ENCODE measurements at regions not wholly inside any gene's neighbourhood (a gene's known extent, or its start where the extent isn't known, plus 50 kb on each side); places are given as distances from the start of the nearest gene placed in this dataset.

DNA sequence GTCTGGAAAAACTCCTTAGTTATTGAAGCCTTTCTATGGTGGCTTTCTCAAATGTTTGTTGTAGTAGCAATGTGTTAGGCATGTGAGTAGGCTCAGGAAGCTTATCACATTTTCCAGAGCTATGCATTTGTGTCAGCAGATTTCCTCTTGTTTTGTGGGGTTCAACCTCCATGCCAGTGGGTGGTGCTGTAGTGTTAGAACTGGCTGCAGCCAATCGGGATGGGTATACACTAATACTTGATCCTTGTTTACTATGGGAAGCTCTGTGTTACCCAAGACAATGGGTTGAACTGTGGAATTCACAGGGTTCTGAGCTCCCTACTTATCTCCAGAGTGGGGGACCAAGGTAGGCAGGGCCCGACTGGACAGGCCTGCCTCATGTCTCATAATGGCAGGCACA is 348.5 kb upstream of the ADAMTS5 start:
- DNase-seq (ENCODE audit: low read depth): no peak
- H3K4me3 ChIP-seq (ENCODE audit: low read depth, low read length): no peak overlapping the region
- TF ChIP-seq, protein P1, sequence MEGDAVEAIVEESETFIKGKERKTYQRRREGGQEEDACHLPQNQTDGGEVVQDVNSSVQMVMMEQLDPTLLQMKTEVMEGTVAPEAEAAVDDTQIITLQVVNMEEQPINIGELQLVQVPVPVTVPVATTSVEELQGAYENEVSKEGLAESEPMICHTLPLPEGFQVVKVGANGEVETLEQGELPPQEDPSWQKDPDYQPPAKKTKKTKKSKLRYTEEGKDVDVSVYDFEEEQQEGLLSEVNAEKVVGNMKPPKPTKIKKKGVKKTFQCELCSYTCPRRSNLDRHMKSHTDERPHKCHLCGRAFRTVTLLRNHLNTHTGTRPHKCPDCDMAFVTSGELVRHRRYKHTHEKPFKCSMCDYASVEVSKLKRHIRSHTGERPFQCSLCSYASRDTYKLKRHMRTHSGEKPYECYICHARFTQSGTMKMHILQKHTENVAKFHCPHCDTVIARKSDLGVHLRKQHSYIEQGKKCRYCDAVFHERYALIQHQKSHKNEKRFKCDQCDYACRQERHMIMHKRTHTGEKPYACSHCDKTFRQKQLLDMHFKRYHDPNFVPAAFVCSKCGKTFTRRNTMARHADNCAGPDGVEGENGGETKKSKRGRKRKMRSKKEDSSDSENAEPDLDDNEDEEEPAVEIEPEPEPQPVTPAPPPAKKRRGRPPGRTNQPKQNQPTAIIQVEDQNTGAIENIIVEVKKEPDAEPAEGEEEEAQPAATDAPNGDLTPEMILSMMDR (IDR thresholded peaks at IDR 0.05; ENCODE audit: insufficient read depth, low read length): no peak

DNA sequence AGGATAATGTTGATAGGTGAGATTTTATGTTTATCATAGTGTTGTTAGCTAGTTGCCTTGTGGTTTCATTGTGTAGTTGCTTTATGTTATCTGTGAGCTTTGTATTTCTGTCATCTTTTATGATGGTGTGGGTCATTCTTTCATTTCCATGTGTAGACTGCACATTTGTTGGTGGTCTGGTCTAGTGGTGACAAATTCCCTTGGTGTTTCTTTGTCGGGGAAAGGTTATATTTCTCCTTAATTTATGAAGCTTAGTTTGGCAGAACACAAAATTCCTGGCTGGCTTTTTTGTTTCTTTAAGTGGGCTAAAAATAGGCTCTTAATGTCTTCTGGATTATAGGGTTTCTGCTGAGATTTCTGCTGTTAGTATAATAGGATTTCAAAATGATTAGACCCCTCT is 347.2 kb upstream of the ADAMTS5 start:
- TF ChIP-seq, protein P1 (IDR thresholded peaks at IDR 0.05; ENCODE audit: insufficient read depth, low read length): no peak
- peak; percentile 20 for DNase-seq (ENCODE audit: low read depth)
- H3K4me3 ChIP-seq (ENCODE audit: low read depth, low read length): no peak overlapping the region

DNA sequence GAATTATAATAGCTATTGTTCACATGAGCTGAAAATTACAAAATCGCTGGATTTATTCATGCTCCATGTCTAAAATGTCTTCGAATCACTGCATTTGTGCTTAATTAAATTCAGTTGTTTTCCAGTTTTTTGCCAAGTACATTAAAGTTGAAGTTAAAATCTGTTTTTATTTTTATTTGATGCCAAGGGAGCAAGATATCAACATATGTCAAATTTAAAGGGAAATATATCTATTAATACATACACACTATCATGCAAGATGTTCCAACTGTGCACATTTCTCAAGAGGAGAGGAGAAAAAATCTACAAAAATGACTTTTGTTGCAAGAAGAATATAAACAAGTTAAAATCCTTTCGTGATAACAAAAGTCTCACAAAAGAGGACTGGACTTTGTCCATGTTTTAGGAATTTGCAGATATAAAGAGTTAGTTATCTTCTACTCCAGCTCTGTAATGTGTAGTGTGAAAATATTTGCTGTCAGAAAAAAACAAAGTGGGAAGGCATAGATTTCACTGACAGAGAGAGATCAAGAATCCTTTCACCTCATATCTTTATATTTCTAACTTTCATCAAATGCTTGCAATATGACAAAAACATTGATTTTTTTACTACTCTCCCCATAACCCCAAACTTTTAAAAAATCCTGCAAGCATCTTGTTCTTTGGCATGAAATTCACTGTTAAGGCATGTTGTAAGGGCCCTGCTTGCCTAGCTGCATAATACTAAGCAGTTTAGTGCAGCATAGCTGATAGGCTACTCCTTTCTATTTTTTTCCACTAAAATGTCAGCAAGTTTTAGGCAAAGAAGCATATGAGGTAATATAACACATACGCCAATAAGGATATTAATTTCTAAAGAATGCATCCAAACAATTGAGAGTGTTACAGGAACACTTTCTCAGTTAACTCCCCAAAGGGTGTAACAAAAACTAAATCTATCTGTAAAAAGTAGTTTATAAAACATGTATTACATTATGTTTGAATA is 340.2 kb upstream of the ADAMTS5 start:
- TF ChIP-seq, protein P1 (IDR thresholded peaks at IDR 0.05; ENCODE audit: insufficient read depth, low read length): no peak
- DNase-seq (ENCODE audit: low read depth): peak; percentile 79
- H3K4me3 ChIP-seq (ENCODE audit: low read depth, low read length): no peak overlapping the region

DNA sequence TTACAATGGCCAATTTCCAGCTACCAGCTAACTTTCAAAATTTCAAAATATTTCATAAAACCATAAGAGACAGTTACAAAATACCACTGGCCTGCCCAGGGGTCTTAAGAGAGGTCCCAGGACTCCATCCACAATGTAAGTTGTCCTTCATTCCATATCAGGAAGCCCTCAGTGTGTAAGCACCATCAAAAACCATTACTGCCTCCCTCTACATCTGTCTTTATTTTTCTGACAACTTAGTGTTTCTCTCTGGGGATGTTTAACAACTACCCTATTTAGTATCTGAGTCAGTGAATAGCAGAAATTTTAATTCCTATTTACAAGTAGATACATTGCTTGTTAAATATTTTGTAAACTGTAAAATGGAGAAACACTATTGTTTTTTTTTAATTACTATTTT is 339.3 kb upstream of the ADAMTS5 start:
- DNase-seq (ENCODE audit: low read depth): no peak
- TF ChIP-seq, protein P1 (IDR thresholded peaks at IDR 0.05; ENCODE audit: insufficient read depth, low read length): no peak
- no peak overlapping the region for H3K4me3 ChIP-seq (ENCODE audit: low read depth, low read length)

DNA sequence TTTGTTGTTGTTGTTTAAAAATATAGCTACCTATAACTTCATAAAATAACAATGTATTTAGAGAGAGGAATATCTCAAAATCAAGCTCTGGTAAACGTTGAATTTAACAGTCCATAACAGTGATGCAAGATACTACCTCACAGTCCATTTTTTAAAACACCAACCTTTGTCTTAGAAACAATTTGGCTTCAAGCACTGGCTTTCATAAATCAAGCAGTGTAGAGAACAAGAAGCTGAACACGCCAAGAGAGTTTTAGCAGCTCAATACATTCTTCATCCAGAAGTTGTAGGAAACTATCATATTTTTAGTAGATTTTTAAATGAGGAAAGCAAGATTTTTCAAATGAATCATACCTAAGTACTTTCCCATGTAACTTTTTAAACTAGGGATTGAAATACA is 334.3 kb upstream of the ADAMTS5 start:
- peak; percentile 74 for DNase-seq (ENCODE audit: low read depth)
- TF ChIP-seq, protein P1 (IDR thresholded peaks at IDR 0.05; ENCODE audit: insufficient read depth, low read length): no peak
- H3K4me3 ChIP-seq (ENCODE audit: low read depth, low read length): no peak overlapping the region

DNA sequence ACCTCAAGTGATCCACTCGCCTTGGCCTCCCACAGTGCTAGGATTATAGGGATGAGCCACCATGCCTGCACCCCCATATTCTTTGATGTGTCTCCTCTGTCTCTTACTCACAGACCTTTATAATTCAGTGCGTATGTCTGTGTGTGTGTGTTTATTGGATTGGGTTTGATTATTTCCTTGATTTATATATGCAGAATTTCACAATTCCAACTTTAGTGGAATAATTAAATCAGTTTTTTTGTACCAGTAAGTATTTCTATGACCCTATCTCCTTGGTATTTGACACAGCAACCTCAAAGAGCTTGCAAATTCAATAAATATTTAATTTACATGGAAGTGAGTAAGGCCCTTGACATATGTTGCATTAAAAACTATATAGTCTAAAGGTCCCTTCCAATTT is 333.9 kb upstream of the ADAMTS5 start:
- TF ChIP-seq, protein P1 (IDR thresholded peaks at IDR 0.05; ENCODE audit: insufficient read depth, low read length): no peak
- H3K4me3 ChIP-seq (ENCODE audit: low read depth, low read length): no peak overlapping the region
- DNase-seq (ENCODE audit: low read depth): peak; percentile 21
